Stimulated activated CD8-positive, alpha-beta memory T cell treated with anti-CD3 and anti-CD28 coated beads, Interleukin-4, amount 100 ng/mL, for 1 hour (primary cell): ENCODE measurements at regions not wholly inside any gene's neighbourhood (a gene's known extent, or its start where the extent isn't known, plus 50 kb on each side); places are given as distances from the start of the nearest gene placed in this dataset.

Experiments used
- DNase-seq, 2 donors: peaks; one replicate each; pipeline ENCODE4 v3.0.0-alpha.2; 2020; ENCODE audit warnings: low read depth in 2 of 2, low spot score in 1 of 2

- DNase-seq, result no peak
Measured at GRCh38 chr6:53744321-53744720, 50.5 kb upstream of the LRRC1 start.

- no peak for DNase-seq
Measured at GRCh38 chr6:53741034-53741823, 53.6 kb upstream of the LRRC1 start.

- DNase-seq, result no peak
Measured at GRCh38 chr6:53737746-53738145, 57.1 kb upstream of the LRRC1 start.

GRCh38 chr6:53735896-53736295 lies 58.9 kb upstream of the LRRC1 start:
- peak in 1 of 2 donors; percentile 10 for DNase-seq

- DNase-seq, result no peak
Measured at GRCh38 chr6:53734473-53735299, 60.1 kb upstream of the LRRC1 start.

GRCh38 chr6:53731866-53732636 lies 62.8 kb upstream of the LRRC1 start:
- DNase-seq, result no peak

- DNase-seq, result no peak
Measured at GRCh38 chr6:53730767-53731166, 64.0 kb upstream of the LRRC1 start.

GRCh38 chr6:53728570-53729194 lies 63.1 kb upstream of the KLHL31 start:
- DNase-seq, result peak in 1 of 2 donors; percentile 18

- no peak for DNase-seq
Measured at GRCh38 chr6:53727748-53728147, 62.2 kb upstream of the KLHL31 start.

- DNase-seq, result peak; percentile 47 to 50
Measured at GRCh38 chr6:53725791-53726575, 60.4 kb upstream of the KLHL31 start.

GRCh38 chr6:53724501-53724900 lies 58.9 kb upstream of the KLHL31 start:
- no peak for DNase-seq

- DNase-seq, result no peak
Measured at GRCh38 chr6:53723331-53723730, 57.8 kb upstream of the KLHL31 start.

- DNase-seq, result no peak
Measured at GRCh38 chr6:53721766-53722165, 56.2 kb upstream of the KLHL31 start.

- DNase-seq, result no peak
Measured at GRCh38 chr6:53718597-53719460, 53.3 kb upstream of the KLHL31 start.

- no peak for DNase-seq
Measured at GRCh38 chr6:53717566-53717965, 52.0 kb upstream of the KLHL31 start.

- no peak for DNase-seq
Measured at GRCh38 chr6:53715434-53715833, 49.9 kb upstream of the KLHL31 start.
